GM20431 (cell line): ENCODE measurements at regions not wholly inside any gene's neighbourhood (a gene's known extent, or its start where the extent isn't known, plus 50 kb on each side); places are given as distances from the start of the nearest gene placed in this dataset.

ENCODE experiments used
- in situ Hi-C: fragments of 300-500 bp; cut with MseI, MboI; formaldehyde crosslinking; loops from one replicate; pipeline ENCODE4 v1.15.0; 2020; ENCODE audit warnings: low sequenced_read_pairs; ENCODE audit not compliant: unreplicated experiment

- in situ Hi-C loops, result no loop called here
These were observed 148.1 kb downstream of the PPARGC1A start for GRCh38 chr4:23741681-23742191.

- in situ Hi-C loops, result no loop called here
These were observed 152.3 kb downstream of the PPARGC1A start for GRCh38 chr4:23737571-23737970.

DNA sequence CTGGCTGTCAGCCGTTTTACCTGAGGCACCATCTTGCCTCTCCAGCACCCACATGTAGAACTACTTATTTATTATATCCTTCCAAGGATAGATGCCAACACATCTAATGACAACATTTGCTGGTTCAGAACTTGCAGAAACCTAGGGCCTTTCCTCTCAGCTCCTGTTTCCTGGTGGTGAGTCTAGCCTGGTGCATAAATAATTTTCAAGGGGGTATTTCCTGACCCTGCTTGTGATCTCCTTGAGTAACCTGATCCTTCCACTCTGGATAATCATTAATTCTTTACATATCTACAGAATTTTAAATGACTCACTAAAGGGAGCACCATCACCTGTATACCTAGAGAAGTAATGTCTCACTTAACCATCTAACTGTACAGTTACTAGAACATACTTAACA is 153.4 kb downstream of the PPARGC1A start:
- in situ Hi-C loops, result no loop called here

- in situ Hi-C loops, result no loop called here
These were observed 155.8 kb downstream of the PPARGC1A start for GRCh38 chr4:23734000-23734399.

DNA sequence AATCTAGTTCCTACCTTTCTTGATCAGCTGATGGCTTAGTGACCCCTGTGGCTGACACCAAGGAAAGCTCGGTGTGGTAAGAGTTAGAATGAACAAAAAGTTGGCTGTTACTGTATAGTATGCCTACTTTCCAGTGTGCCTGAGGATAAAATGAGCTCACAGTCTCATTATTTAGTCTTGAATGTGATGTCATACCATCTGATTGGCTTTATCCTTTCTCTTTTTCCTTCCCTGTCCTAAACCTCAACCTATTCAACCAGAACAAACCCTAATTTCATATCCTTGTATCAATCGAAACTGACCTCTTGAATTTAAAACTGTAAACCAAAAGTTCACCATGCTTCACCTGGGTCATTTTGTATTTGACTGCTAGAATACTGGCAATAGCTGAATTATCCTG is 156.4 kb downstream of the PPARGC1A start:
- in situ Hi-C loops, result no loop called here

- in situ Hi-C loops, result no loop called here
These were observed 158.8 kb downstream of the PPARGC1A start for GRCh38 chr4:23730998-23731397.

GRCh38 chr4:23728971-23729370 is 160.9 kb downstream of the PPARGC1A start:
- in situ Hi-C loops, result no loop called here

- in situ Hi-C loops, result no loop called here
These were observed 161.5 kb downstream of the PPARGC1A start for GRCh38 chr4:23728393-23728792.

DNA sequence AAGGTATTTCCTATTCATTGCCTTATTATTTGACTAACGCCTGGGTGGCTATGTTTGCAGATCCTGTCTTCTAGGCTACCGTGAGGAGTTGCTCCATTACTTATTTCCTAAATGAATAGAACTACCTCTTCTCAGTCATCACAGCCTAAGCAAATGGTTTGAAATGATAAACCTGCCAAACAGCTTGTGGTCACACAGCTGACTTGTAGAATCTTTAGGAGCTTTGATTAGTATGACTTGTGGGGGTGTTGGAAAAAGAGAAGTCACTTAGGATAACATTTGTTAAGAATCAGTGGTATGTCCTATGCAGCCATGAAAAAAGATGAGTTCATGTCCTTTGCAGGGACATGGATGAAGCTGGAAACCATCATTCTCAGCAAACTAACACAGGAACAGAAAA is 169.3 kb downstream of the PPARGC1A start:
- in situ Hi-C loops, result no loop called here

DNA sequence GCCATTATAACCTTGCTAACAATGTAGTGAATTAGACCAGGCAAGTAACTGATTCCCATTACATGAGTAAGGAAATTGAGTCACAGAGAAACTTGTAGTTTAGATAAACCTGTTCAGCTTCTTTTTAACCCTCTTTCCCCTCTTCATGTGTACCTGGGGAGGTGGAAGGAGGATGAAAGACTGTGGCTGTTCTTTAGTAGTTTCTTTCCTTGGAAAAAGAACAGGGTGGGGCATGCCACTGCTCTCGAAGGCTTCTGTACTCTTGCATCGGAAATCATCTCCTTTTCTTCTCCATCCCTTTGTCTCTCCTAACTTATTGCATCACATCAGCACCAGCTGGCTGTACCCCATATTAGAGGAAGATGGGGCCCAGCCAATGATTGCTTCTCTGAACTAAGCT is 171.4 kb downstream of the PPARGC1A start:
- in situ Hi-C loops, result no loop called here

GRCh38 chr4:23717528-23718248 is 172.2 kb downstream of the PPARGC1A start:
- in situ Hi-C loops, result no loop called here

- in situ Hi-C loops, result no loop called here
These were observed 179.5 kb downstream of the PPARGC1A start for GRCh38 chr4:23710298-23710697.

DNA sequence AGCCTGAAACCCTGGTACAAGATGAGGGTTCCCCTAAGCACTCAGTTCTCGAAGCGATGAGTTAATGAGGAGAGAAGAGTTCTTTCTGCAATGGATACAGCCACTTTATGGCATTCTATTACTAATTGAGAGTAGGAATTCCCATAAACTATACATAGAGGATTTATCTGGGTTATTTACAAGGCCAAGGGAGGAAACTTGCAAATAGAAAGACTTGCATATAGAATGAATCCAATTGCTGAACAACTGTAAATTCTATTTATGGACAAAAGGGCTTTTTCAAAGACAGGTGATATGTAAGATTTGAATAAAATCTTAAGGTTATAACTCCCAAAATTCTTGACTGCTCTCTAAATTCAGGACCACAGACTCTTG is 182.2 kb downstream of the PPARGC1A start:
- in situ Hi-C loops, result no loop called here

DNA sequence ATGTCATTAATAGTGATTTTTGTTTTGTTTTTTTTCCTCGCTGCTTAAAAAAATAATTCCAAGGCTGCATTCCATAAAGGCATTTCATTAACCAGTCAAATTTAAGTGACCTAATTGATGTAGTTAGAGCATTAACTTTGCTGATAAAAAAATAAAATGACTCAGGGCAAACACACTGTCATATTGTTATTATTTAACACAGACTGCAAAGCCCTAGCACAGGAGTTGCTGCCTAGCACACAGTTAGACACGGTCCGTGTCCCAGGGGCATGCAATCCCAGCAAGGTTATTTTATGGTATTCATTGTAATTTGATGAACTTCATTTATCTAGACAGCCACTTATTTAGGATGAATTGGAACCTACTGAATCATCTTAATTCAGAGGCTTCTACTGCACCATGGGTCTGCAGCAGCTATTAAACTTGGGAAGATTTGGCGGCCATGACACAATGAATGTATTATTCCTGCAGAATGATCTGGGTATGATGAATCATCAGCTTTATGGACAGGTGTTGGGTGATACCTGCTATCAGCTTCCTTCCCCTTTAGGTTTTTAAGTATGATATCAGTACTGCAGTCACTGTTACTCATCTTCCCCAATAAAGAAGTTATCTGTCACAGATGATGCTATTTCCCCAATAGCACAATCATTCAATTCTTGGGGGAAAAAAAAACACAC is 182.7 kb downstream of the PPARGC1A start:
- in situ Hi-C loops, result no loop called here

DNA sequence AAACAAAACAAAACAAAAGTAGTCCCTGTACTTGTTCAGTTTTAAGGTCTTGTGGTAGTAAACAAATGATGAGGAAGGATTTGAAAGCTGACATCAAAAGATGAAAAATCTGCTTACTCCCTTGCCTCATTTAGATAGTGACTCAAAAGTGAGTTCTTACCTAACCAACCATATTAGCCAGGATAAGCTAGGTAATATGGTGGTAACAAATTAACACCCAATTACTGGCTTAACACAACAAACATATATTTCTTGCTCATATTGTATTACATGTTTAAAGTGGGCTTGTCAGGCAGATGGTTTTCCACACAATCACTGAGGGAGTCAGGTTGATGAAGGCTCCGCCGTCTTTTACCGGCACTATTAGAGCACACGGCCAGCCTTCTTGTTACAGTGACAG is 189.7 kb downstream of the PPARGC1A start:
- in situ Hi-C loops, result no loop called here

GRCh38 chr4:23697722-23698121 is 192.1 kb downstream of the PPARGC1A start:
- in situ Hi-C loops, result no loop called here

- in situ Hi-C loops, result no loop called here
These were observed 192.8 kb downstream of the PPARGC1A start for GRCh38 chr4:23697001-23697528.

- in situ Hi-C loops, result no loop called here
These were observed 203.5 kb downstream of the PPARGC1A start for GRCh38 chr4:23686169-23686897.

- in situ Hi-C loops, result no loop called here
These were observed 204.4 kb downstream of the PPARGC1A start for GRCh38 chr4:23685471-23685870.

GRCh38 chr4:23680671-23681518 is 209.0 kb downstream of the PPARGC1A start:
- in situ Hi-C loops, result no loop called here
